PC-3 (cell line): ENCODE measurements at regions not wholly inside any gene's neighbourhood (a gene's known extent, or its start where the extent isn't known, plus 50 kb on each side); places are given as distances from the start of the nearest gene placed in this dataset.
"Not testable (repeated sequence)": the region's sequence is repeated elsewhere in the genome, so short reads cannot be mapped to it uniquely, and the experiment has no call there.

Source experiments
- ATAC-seq: fragments of 200-7000 bp; cut with Tn5 transposase; 2 replicates; pipeline ENCODE4 v1.9.1; 2020; ENCODE audit warnings: mild to moderate bottlenecking, moderate library complexity
- BruUV-seq: library from RNA; stranded (reverse); fragments of 400-500 nt; replicated peaks from 2 replicates; lab custom pipeline; 2021; lab: Mats Ljungman, UMichigan
- CTCF ChIA-PET: fragments of 300-600 bp; sonication (Branson Sonifier 250); formaldehyde crosslinking; loops from one replicate; lab custom pipeline; 2022; ENCODE audit warnings: antibody characterized with exemption; lab: Charles Lee
- POLR2A ChIA-PET: fragments of 300-600 bp; sonication (Branson Sonifier 250); formaldehyde crosslinking; loops from one replicate; lab custom pipeline; 2022; ENCODE audit warnings: antibody characterized with exemption; ENCODE audit not compliant: unreplicated experiment; lab: Charles Lee
- DNase-seq: peaks from one replicate; pipeline ENCODE4 v3.0.0-alpha.2; 2015
- H2AFZ ChIP-seq: fragments of 300-600 bp; sonication (generic); 2 replicates; pipeline ENCODE4 v1.6.0; 2016; ENCODE audit warnings: antibody characterized with exemption, low read length
- H3F3A ChIP-seq: fragments of 300-600 bp; sonication (generic); one replicate; pipeline ENCODE4 v1.6.0; 2017; ENCODE audit warnings: antibody characterized with exemption, low read length, control low read depth, mild to moderate bottlenecking; ENCODE audit not compliant: unreplicated experiment
- H3K27ac ChIP-seq: fragments of 300-600 bp; sonication (generic); 2 replicates; pipeline ENCODE4 v1.5.1; 2016; ENCODE audit warnings: mild to moderate bottlenecking, low read length
- H3K27me3 ChIP-seq: fragments of 300-600 bp; sonication (generic); 2 replicates; pipeline ENCODE4 v1.6.1; 2016; ENCODE audit warnings: low read length, mixed read lengths
- H3K36me3 ChIP-seq: fragments of 300-600 bp; sonication (generic); 2 replicates; pipeline ENCODE4 v1.6.1; 2016; ENCODE audit warnings: low read depth, mixed run types, low read length, mixed read lengths
- H3K4me1 ChIP-seq: fragments of 300-600 bp; sonication (generic); 2 replicates; pipeline ENCODE4 v1.5.1; 2016; ENCODE audit warnings: low read length; ENCODE audit not compliant: insufficient read depth
- H3K4me2 ChIP-seq: fragments of 300-600 bp; sonication (generic); 2 replicates; pipeline ENCODE4 v1.6.0; 2016; ENCODE audit warnings: low read length
- H3K4me3 ChIP-seq: fragments of 300-600 bp; sonication (generic); 2 replicates; pipeline ENCODE4 v1.5.1; 2016; ENCODE audit warnings: mild to moderate bottlenecking, low read length, mixed read lengths
- H3K79me2 ChIP-seq: fragments of 300-600 bp; sonication (generic); 2 replicates; pipeline ENCODE4 v1.6.1; 2017; ENCODE audit warnings: low read length, mixed read lengths
- H3K9ac ChIP-seq: fragments of 300-600 bp; sonication (generic); 2 replicates; pipeline ENCODE4 v1.6.0; 2016; ENCODE audit warnings: mild to moderate bottlenecking, low read length
- H3K9me2 ChIP-seq: fragments of 300-600 bp; sonication (generic); replicated peaks from 2 replicates; pipeline ENCODE4 v1.6.1; 2016; ENCODE audit warnings: mixed run types, low read length, mixed read lengths
- H3K9me3 ChIP-seq: fragments of 300-600 bp; sonication (generic); 2 replicates; pipeline ENCODE4 v1.6.1; 2016; ENCODE audit warnings: low read length, mixed read lengths
- H4K20me1 ChIP-seq: fragments of 300-600 bp; sonication (generic); 2 replicates; pipeline ENCODE4 v1.6.1; 2016; ENCODE audit warnings: low read length, mixed read lengths
- EZH2 ChIP-seq: fragments of 300-600 bp; sonication (generic); IDR thresholded peaks from one replicate; pipeline ENCODE4 v1.6.1; 2017; ENCODE audit warnings: antibody characterized with exemption, mild to moderate bottlenecking, low read length; ENCODE audit not compliant: unreplicated experiment
- EZH2phosphoT487 ChIP-seq: fragments of 300-600 bp; sonication (generic); IDR thresholded peaks from 2 replicates; pipeline ENCODE4 v1.6.1; 2018; ENCODE audit warnings: mild to moderate bottlenecking, antibody characterized with exemption, low read length, borderline replicate concordance
- intact Hi-C: fragments of 100-400 bp; cut with micrococcal nuclease; formaldehyde crosslinking; loops from 2 replicates; pipeline ENCODE4 v1.9.0; 2023
- TF ChIP-seq, protein P1 (sequence below): fragments of 300-600 bp; sonication (generic); conservative IDR thresholded peaks from 2 replicates; pipeline ENCODE4 v1.5.1; 2017; ENCODE audit warnings: antibody characterized with exemption, low read depth, mild to moderate bottlenecking, low read length

GRCh38 chr15:61337541-61337940 is 108.4 kb upstream of the RORA start:
- BruUV-seq = no TSS peak
- H3F3A ChIP-seq = no peaks in the 10 kb centered on the region

DNA sequence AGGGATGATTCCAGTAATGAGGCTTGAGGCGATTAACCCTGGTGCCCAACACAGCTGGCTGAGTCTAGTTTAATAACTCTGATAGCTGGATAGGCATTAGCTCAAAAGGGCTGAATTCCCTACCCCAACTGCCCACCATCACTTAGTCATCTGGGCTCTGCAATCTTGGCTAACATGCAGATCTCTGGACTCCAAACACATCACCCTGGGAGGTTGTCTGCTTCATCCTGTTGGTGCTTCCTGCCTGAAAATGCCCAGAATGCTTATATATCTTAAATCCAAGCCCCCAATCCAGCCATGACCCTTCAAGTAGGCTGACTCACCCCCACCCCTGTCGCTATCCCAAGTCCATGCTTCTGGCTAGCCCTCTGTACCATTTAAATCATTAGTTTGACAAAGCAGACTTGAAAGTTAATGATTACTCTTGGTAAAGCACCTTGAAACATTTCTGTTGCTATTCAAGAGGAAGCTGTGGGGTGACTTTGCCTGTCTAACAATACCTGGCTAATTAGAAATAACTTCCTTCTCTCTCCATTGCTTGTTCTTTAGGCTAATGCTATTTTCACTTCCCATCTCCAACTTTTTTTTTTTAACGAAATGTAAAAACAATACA is 107.0 kb upstream of the RORA start:
- Histone ChIP-seq H2AFZ (no peak overlapping the region), H3K9me2 (no peaks in the 10 kb centered on the region), H3K9ac (no peak overlapping the region), H3K4me1 (no peaks in the 10 kb centered on the region), H3K9me3 (no peaks in the 10 kb centered on the region), H4K20me1 (no peaks in the 10 kb centered on the region), H3F3A (no peaks in the 10 kb centered on the region), H3K27me3 (peaks cover 24% of the 10 kb centered on the region; the same call in 1 of the 2 replicates), H3K4me2 (no peak overlapping the region), H3K27ac (no peak overlapping the region), H3K36me3 (no peaks in the 10 kb centered on the region), H3K79me2 (no peaks in the 10 kb centered on the region), H3K4me3 (no peak overlapping the region)
- no peak for ATAC-seq
- POLR2A ChIA-PET = no interaction called here
- CTCF ChIA-PET = no interaction called here
- DNase-seq = no peak
- no TSS peak for BruUV-seq
- TF ChIP-seq, protein P1, sequence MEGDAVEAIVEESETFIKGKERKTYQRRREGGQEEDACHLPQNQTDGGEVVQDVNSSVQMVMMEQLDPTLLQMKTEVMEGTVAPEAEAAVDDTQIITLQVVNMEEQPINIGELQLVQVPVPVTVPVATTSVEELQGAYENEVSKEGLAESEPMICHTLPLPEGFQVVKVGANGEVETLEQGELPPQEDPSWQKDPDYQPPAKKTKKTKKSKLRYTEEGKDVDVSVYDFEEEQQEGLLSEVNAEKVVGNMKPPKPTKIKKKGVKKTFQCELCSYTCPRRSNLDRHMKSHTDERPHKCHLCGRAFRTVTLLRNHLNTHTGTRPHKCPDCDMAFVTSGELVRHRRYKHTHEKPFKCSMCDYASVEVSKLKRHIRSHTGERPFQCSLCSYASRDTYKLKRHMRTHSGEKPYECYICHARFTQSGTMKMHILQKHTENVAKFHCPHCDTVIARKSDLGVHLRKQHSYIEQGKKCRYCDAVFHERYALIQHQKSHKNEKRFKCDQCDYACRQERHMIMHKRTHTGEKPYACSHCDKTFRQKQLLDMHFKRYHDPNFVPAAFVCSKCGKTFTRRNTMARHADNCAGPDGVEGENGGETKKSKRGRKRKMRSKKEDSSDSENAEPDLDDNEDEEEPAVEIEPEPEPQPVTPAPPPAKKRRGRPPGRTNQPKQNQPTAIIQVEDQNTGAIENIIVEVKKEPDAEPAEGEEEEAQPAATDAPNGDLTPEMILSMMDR = no peak
- TF ChIP-seq EZH2 (no peak), EZH2phosphoT487 (no peak)
- intact Hi-C loops = no loop called here

More at GRCh38 chr15:61337541-61337940, 108.4 kb upstream of the RORA start:
- DNase-seq (no peak), ATAC-seq (no peak)
- ChIA-PET POLR2A (no interaction called here), CTCF (no interaction called here)
- Histone ChIP-seq H3K4me3 (no peak overlapping the region), H3K79me2 (no peaks in the 10 kb centered on the region), H2AFZ (no peak overlapping the region), H3K9ac (no peak overlapping the region), H3K27ac (no peak overlapping the region), H4K20me1 (no peaks in the 10 kb centered on the region), H3K4me1 (no peaks in the 10 kb centered on the region), H3K36me3 (no peaks in the 10 kb centered on the region), H3K9me2 (no peaks in the 10 kb centered on the region), H3K27me3 (peaks cover 26% of the 10 kb centered on the region), H3K4me2 (no peak overlapping the region), H3K9me3 (no peaks in the 10 kb centered on the region)
- TF ChIP-seq EZH2phosphoT487 (no peak), EZH2 (no peak)
- TF ChIP-seq, protein P1 = no peak
- intact Hi-C loops = no loop called here

DNA sequence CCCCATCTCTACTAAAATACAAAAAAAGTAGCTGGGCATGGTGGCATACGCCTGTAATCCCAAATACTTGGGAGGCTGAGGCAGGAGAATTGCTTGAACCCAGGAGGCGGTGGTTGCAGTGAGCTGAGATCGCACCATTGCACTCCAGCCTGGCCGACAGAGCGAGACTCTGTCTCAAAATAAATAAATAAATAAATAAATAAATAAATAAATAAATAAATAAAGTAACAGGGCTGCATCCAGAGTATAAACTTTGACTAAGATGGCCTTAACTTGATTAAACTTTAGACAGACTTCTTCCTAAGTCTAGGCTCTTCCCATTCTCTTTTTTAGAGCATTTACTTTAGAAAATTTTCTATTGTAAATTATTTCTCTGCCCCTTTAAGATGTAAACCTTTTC is 105.6 kb upstream of the RORA start:
- H3K9me2 ChIP-seq, H3K36me3 ChIP-seq, DNase-seq, BruUV-seq, H4K20me1 ChIP-seq, H3K4me2 ChIP-seq, POLR2A ChIA-PET, CTCF ChIA-PET, H3K27ac ChIP-seq, H3F3A ChIP-seq, H3K9ac ChIP-seq, H3K4me1 ChIP-seq, H3K9me3 ChIP-seq, H3K4me3 ChIP-seq, intact Hi-C loops, ATAC-seq, H3K79me2 ChIP-seq, H2AFZ ChIP-seq: not testable (repeated sequence)
- peaks cover 17% of the 10 kb centered on the region; the same call in 1 of the 2 replicates for H3K27me3 ChIP-seq
